ENCODE measurements at regions not wholly inside any gene's neighbourhood (a gene's known extent, or its start where the extent isn't known, plus 50 kb on each side); places are given as distances from the start of the nearest gene placed in this dataset.
"Not testable (repeated sequence)": the region's sequence is repeated elsewhere in the genome, so short reads cannot be mapped to it uniquely, and the experiment has no call there.

DNA sequence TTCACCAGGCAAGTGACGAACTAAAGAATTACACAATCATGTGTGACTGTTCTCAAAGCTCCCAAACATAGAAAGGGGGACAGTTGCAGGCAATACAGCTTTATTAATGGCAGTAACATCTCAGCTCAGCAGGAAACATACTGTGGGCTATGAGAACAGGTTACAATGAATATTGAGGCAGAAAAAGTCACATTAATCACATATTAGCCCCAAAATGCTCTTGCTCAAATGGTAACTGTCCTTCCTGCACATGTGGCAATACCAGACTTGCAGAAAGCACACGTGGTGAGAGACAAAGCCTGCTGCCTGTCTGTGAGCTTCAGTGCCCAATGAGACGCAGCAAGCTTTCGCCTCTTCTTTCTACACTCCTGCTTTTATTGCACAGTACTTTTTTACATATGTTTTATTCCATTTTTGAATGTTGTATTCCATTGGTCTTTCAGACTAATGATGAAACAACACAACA is 104.9 kb upstream of the ACBD5 start:
- no peak for TF ChIP-seq FOXP2 (optimal IDR thresholded peaks at IDR 0.05; ENCODE audit: control extremely low read depth, extremely low read length, insufficient read depth)
- TF ChIP-seq EZH2 (IDR thresholded peaks at IDR 0.05): no peak
- no peak for TF ChIP-seq POLR2AphosphoS5 (IDR thresholded peaks at IDR 0.05; ENCODE audit: borderline replicate concordance, low read depth, low read length)
- Histone ChIP-seq H3K36me3 (ENCODE audit: insufficient read depth, low read length) (no peaks in the 10 kb centered on the region), H3K9ac (ENCODE audit: insufficient read length) (no peak overlapping the region), H3K4me3 (0 out of 2 replicates have a peak overlapping the region, but pooled peaks have one; percentile 16), H3K27ac (peak overlapping the region; percentile 51), H3K9me3 (ENCODE audit: low read depth, low read length) (no peaks in the 10 kb centered on the region)
- no peak for DNase-seq (ENCODE audit: low read depth, low spot score)

DNA sequence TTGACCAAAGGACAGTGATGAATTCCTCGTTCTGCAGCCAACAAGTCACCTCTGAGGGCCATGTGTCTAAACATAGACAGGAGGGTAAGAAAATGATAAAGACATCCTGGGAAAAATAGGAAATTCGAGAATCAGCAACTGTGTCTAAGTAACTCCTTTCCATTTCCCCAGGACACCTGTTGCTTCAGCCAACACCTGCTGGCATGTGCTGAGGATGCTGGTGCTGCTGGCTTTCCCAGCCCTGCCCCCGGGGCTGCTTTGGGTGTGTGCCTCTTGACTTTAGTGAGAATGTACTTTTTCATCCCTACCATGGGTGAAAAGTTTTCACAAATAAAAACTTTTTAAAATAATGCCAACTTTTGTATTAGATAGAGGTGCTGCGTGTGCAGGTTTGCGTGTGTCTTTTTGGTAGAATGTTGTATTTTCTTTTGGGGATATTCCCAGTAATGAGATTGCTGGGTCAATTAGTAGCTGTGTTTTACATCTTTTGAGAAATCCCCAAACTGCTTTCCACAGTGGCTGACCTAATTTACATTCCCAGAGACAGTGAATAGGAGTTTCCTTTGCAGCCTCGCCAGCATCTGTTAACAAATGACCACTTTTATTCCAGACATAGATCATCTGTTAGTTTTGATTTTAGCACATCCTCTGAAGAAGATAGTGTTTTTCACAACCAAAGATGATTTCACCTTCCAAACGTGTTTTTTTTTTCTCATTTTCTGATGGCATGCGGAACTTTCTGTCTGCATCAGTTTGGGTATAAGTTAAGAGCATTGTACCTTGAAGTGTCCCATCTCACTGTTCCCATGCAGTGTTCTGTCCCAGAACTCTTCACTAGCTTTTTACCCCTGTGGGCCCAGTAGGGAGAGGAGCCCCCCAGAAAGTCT is 104.2 kb upstream of the ACBD5 start:
- TF ChIP-seq FOXP2 (optimal IDR thresholded peaks at IDR 0.05; ENCODE audit: control extremely low read depth, extremely low read length, insufficient read depth): no peak
- TF ChIP-seq EZH2 (IDR thresholded peaks at IDR 0.05): no peak
- TF ChIP-seq POLR2AphosphoS5 (IDR thresholded peaks at IDR 0.05; ENCODE audit: borderline replicate concordance, low read depth, low read length): no peak
- no peak for DNase-seq (ENCODE audit: low read depth, low spot score)
- no peaks in the 10 kb centered on the region for H3K9me3 ChIP-seq (ENCODE audit: low read depth, low read length)
- H3K36me3 ChIP-seq (ENCODE audit: insufficient read depth, low read length): no peaks in the 10 kb centered on the region
- peak overlapping the region; percentile 51 for H3K27ac ChIP-seq
- 0 out of 2 replicates have a peak overlapping the region, but pooled peaks have one; percentile 16 for H3K4me3 ChIP-seq
- H3K9ac ChIP-seq (ENCODE audit: insufficient read length): no peak overlapping the region

DNA sequence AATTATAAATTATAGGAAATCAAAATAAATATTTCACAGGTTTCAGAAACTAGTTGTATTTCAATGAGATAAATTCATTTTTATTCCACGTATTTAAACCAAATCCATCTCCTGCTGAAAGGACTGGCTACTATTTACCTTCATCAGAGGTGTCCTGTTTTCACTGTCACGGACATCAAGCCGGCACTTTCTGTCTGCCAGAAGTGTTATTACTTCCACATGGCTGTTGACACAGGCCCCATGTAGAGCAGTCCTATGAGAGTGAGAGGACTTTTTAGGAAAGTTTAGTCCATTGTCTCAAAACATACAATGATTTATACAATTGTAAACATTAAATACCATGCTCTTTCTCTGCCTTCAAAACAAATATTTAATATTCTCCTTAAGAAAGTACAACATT is 100.4 kb upstream of the ACBD5 start:
- no peak for DNase-seq (ENCODE audit: low read depth, low spot score)
- Histone ChIP-seq H3K27ac (no peak overlapping the region), H3K4me3 (no peak overlapping the region), H3K36me3 (ENCODE audit: insufficient read depth, low read length) (no peaks in the 10 kb centered on the region), H3K9me3 (ENCODE audit: low read depth, low read length) (no peaks in the 10 kb centered on the region), H3K9ac (ENCODE audit: insufficient read length) (no peak overlapping the region)
- TF ChIP-seq POLR2AphosphoS5 (IDR thresholded peaks at IDR 0.05; ENCODE audit: borderline replicate concordance, low read depth, low read length): no peak

DNA sequence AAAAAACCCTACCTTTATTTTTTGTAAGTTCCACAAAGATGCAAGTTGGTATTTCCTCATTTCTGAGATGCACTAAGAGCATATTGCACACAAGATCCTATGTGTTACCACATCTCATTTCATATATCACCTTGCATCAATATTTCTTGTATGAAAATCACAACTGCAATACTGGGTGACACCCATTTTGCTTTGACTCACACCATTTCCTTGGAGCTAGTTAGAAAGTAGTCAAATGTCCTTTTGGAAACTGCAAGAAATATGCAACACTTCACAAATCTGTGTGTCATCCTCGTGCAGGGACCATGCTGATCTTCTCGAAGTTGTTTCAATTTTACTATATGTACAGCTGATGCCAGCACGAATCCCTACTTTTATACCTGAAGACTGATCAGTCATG is 94.6 kb upstream of the ACBD5 start:
- DNase-seq (ENCODE audit: low read depth, low spot score); H3K36me3 ChIP-seq (ENCODE audit: insufficient read depth, low read length); H3K9ac ChIP-seq (ENCODE audit: insufficient read length); H3K9me3 ChIP-seq (ENCODE audit: low read depth, low read length); H3K27ac ChIP-seq; H3K4me3 ChIP-seq: not testable (repeated sequence)

DNA sequence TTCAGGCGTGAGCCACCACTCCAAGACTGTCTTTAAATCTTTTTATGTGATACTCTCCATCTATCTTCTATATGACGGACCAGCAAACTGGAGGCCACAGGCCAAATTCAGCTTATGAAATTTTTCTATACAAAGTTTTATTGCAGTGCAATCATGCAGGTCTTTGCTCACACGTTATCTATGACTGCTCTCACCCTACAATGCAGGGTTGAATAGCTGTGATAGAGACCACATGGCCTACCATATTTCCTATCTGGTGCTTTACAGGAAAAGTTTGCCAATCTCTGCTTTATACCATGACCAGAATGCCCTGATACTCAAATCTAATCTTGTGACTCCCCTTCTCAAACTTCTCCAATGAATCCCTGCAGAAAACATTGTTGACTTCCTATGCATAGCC is 89.5 kb upstream of the ACBD5 start:
- DNase-seq (ENCODE audit: low read depth, low spot score): no peak
- no peak overlapping the region for H3K4me3 ChIP-seq
- H3K9ac ChIP-seq (ENCODE audit: insufficient read length): no peak overlapping the region
- no peak for TF ChIP-seq EZH2 (IDR thresholded peaks at IDR 0.05)
- TF ChIP-seq FOXP2 (optimal IDR thresholded peaks at IDR 0.05; ENCODE audit: control extremely low read depth, extremely low read length, insufficient read depth): no peak
- TF ChIP-seq POLR2AphosphoS5 (IDR thresholded peaks at IDR 0.05; ENCODE audit: borderline replicate concordance, low read depth, low read length): no peak
- no peaks in the 10 kb centered on the region for H3K9me3 ChIP-seq (ENCODE audit: low read depth, low read length)
- H3K27ac ChIP-seq: no peak overlapping the region
- H3K36me3 ChIP-seq (ENCODE audit: insufficient read depth, low read length): no peaks in the 10 kb centered on the region

DNA sequence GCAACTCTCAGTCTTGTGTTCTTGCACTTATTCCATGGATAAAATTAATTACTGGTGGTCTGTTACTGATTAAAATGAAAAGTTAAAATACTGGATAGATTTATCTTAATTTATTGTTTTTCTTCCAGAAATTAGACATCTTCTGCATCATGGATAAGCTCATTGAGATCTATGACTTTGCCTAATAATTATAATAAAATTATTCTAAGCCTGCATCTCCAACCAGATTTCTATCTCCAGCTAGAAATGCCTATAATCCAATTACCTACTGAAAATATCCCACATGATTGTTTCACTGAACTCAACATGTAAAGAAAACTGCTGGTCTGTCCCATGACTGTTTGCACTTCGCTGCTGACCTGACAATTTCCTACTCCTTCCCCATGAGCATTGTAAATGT is 88.3 kb upstream of the ACBD5 start:
- Histone ChIP-seq H3K4me3 (no peak overlapping the region), H3K36me3 (ENCODE audit: insufficient read depth, low read length) (no peaks in the 10 kb centered on the region), H3K9ac (ENCODE audit: insufficient read length) (no peak overlapping the region), H3K27ac (no peak overlapping the region), H3K9me3 (ENCODE audit: low read depth, low read length) (no peaks in the 10 kb centered on the region)
- TF ChIP-seq POLR2AphosphoS5 (IDR thresholded peaks at IDR 0.05; ENCODE audit: borderline replicate concordance, low read depth, low read length) (no peak), FOXP2 (optimal IDR thresholded peaks at IDR 0.05; ENCODE audit: control extremely low read depth, extremely low read length, insufficient read depth) (no peak), EZH2 (IDR thresholded peaks at IDR 0.05) (no peak)
- no peak for DNase-seq (ENCODE audit: low read depth, low spot score)

DNA sequence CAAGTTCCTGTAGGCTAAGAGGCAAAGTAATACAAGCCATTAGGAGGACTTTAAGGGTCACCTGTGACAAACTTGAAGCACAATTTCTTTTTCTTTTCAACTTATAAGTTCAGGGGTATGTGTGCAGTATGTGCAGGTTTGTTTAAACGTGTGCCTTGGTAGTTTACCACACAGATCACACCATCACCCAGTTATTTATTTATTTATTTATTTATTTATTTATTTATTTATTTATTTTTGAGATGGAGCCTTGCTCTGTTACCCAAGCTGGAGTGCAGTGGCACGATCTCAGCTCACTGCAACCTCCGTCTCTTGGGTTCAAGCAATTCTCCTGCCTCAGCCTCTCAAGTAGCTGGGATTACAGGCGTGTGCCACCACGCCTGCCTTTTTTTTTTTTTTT is 86.2 kb upstream of the ACBD5 start:
- H3K9me3 ChIP-seq (ENCODE audit: low read depth, low read length); H3K9ac ChIP-seq (ENCODE audit: insufficient read length); H3K36me3 ChIP-seq (ENCODE audit: insufficient read depth, low read length); H3K27ac ChIP-seq; DNase-seq (ENCODE audit: low read depth, low spot score); H3K4me3 ChIP-seq: not testable (repeated sequence)

DNA sequence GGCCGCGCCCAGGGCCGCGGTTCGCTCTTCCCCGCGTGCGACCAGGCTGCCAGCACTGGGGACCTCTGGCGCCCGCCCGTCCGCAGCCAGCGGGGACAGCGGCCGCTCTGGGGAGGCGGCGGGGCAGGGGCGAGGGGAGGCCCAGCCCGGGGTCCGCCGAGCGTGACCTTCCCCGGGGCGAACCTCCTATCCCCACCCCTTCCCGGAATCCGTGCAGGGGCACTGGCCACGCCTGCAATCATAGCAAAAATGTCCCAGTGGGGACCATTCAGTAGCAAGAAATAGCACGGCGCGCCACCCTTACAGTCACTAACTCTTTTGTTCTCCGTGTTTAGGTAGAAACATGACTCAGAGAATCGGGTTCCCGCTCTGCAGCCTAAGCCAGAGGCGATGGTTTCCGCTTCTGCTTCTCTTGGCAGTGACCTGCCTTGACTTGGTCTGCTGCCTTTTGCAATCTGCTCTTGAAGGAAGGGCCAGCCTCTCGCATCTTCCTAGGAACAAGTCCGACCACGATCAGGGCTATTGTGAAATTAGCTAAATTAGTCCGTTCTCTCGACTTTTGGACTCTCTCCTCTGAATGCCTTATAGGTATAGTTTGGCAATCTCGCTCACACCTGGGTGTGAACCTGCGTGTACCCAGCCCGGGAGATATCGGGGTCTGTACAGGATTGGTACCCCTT is 79.3 kb upstream of the ACBD5 start:
- TF ChIP-seq POLR2AphosphoS5 (IDR thresholded peaks at IDR 0.05; ENCODE audit: borderline replicate concordance, low read depth, low read length): no peak
- Histone ChIP-seq H3K9ac (ENCODE audit: insufficient read length) (no peak overlapping the region), H3K36me3 (ENCODE audit: insufficient read depth, low read length) (no peaks in the 10 kb centered on the region), H3K9me3 (ENCODE audit: low read depth, low read length) (no peaks in the 10 kb centered on the region), H3K27ac (no peak overlapping the region), H3K4me3 (no peak overlapping the region)
- DNase-seq (ENCODE audit: low read depth, low spot score): no peak

DNA sequence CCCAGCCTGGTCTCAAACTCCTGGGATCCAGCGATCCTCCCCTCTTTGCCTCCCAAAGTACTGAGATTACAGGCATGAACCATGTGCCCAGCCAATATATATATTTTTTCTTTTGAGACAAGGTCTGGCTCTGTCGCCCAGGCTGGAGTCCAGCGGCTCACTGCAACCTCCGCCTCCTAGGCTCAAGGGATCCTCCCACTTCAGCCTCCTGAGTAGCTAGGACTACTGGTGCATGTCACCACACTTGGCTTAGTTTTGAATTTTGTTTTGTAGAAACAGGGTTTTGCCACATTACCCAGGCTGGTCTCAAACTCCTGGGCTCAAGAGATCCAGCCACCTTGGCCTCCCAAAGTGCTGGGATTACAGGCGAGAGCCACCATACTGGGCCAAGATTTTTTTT is 78.5 kb upstream of the ACBD5 start:
- H3K4me3 ChIP-seq; H3K36me3 ChIP-seq (ENCODE audit: insufficient read depth, low read length); DNase-seq (ENCODE audit: low read depth, low spot score); H3K27ac ChIP-seq; H3K9me3 ChIP-seq (ENCODE audit: low read depth, low read length); H3K9ac ChIP-seq (ENCODE audit: insufficient read length): not testable (repeated sequence)

DNA sequence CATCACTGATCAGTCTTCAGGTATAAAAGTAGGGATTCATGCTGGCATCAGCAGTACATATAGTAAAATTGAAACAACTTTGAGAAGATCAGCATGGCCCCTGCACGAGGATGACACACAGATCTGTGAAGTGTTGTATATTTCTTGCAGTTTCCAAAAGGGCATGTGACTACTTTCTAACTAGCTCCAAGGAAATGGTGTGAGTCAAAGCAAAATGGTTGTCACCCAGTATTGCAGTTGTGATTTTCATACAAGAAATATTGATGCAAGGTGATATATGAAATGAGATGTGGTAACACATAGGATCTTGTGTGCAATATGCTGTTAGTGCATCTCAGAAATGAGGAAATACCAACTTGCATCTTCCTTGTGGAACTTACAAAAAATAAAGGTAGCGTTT is 74.5 kb upstream of the ACBD5 start:
- not testable (repeated sequence) for H3K36me3 ChIP-seq (ENCODE audit: insufficient read depth, low read length); H3K9me3 ChIP-seq (ENCODE audit: low read depth, low read length); H3K4me3 ChIP-seq; DNase-seq (ENCODE audit: low read depth, low spot score); H3K9ac ChIP-seq (ENCODE audit: insufficient read length); H3K27ac ChIP-seq

DNA sequence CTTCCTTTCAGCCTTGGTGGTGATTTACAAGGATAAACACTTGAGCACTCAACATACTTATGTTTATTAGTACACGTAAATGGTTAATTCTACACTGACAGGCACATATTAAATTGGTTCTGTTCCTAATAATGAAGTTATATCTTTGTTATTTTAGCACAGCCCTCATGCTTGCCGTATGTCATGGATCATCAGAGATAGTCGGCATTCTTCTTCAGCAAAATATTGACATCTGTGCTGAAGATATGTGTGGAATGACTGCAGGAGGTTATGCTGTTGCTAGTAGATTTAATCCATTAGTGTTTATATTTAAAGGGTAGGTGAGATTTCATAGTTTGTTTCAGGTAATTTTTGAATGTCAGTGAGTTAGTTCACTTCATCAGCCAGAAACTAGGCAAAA is 73.0 kb upstream of the ACBD5 start:
- not testable (repeated sequence) for H3K27ac ChIP-seq; DNase-seq (ENCODE audit: low read depth, low spot score); H3K9me3 ChIP-seq (ENCODE audit: low read depth, low read length); H3K36me3 ChIP-seq (ENCODE audit: insufficient read depth, low read length); H3K9ac ChIP-seq (ENCODE audit: insufficient read length); H3K4me3 ChIP-seq

All from SK-N-MC (cell line).